Stimulated activated CD8-positive, alpha-beta memory T cell treated with anti-CD3 and anti-CD28 coated beads, Interleukin-4, amount 100 ng/mL, for 48 hours (primary cell): ENCODE measurements at regions not wholly inside any gene's neighbourhood (a gene's known extent, or its start where the extent isn't known, plus 50 kb on each side); places are given as distances from the start of the nearest gene placed in this dataset.
"Not testable (repeated sequence)": the region's sequence is repeated elsewhere in the genome, so short reads cannot be mapped to it uniquely, and the experiment has no call there.

Experiments
- DNase-seq: peaks from one replicate; pipeline ENCODE4 v3.0.0-alpha.2; 2020

DNA sequence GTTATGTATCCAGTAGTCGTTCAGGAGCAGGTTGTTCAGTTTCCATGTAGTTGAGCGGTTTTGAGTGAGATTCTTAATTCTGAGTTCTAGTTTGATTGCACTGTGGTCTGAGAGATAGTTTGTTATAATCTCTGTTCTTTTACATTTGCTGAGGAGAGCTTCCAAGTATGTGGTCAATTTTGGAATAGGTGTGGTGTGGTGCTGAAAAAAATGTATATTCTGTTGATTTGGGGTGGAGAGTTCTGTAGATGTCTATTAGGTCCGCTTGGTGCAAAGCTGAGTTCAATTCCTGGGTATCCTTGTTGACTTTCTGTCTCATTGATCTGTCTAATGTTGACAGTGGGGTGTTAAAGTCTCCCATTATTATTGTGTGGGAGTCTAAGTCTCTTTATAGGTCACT, 68.6 kb upstream of the IZUMO1R start:
- not testable (repeated sequence) for DNase-seq

DNA sequence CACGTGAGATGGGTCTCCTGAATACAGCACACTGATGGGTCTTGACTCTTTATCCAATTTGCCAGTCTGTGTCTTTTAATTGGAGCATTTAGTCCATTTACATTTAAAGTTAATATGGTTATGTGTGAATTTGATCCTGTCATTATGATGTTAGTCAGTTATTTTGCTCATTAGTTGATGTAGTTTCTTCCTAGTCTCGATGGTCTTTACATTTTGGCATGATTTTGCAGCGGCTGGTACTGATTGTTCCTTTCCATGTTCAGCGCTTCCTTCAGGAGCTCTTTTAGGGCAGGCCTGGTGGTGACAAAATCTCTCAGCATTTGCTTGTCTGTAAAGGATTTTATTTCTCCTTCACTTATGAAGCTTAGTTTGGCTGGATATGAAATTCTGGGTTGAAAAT, 68.0 kb upstream of the IZUMO1R start:
- DNase-seq: peak; percentile 27

DNA sequence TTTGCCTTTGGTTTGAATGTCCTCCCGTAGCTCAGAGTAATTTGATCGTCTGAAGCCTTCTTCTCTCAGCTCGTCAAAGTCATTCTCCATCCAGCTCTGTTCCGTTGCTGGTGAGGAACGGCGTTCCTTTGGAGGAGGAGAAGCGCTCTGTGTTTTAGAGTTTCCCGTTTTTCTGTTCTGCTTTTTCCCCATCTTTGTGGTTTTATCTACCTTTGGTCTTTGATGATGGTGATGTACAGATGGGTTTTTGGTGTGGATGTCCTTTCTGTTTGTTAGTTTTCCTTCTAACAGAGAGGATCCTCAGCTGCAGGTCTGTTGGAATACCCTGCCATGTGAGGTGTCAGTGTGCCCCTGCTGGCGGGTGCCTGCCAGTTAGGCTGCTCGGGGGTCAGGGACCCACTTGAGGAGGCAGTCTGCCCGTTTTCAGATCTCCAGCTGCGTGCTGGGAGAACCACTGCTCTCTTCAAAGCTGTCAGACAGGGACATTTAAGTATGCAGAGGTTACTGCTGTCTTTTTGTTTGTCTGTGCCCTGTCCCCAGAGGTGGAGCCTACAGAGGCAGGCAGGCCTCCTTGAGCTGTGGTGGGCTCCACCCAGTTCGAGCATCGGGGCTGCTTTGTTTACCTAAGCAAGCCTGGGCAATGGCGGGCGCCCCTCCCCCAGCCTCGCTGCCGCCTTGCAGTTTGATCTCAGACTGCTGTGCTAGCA, 66.8 kb upstream of the IZUMO1R start:
- DNase-seq: peak; percentile 45

DNA sequence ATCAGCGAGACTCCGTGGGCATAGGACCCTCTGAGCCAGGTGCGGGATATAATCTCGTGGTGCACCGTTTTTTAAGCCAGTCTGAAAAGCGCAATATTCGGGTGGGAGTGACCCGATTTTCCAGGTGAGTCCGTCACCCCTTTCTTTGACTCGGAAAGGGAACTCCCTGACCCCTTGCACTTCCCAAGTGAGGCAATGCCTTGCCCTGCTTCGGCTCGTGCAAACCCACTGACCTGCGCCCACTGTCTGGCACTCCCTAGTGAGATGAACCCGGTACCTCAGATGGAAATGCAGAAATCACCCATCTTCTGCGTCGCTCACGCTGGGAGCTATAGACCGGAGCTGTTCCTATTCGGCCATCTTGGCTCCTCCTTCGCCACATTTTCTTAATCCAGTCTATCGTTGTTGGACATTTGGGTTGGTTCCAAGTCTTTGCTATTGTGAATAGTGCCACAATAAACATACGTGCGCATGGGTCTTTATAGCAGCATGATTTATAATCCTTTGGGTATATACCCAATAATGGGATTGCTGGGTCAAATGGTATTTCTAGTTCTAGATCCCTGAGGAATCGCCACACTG, 66.1 kb upstream of the IZUMO1R start:
- DNase-seq: peak; percentile 47

DNA sequence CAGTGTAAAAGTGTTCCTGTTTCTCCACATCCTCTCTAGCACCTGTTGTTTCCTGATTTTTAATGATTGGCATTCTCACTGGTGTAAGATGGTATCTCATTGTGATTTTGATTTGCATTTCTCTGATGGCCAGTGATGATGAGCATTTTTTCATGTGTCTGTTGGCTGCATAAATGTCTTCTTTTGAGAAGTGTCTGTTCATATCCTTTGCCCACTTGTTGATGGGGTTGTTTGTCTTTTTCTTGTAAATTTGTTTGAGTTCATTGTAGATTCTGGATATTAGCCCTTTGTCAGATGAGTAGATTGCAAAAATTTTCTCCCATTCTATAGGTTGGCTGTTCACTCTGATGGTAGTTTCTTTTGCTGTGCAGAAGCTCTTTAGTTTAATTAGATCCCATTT, 65.6 kb upstream of the IZUMO1R start:
- DNase-seq: not testable (repeated sequence)

DNA sequence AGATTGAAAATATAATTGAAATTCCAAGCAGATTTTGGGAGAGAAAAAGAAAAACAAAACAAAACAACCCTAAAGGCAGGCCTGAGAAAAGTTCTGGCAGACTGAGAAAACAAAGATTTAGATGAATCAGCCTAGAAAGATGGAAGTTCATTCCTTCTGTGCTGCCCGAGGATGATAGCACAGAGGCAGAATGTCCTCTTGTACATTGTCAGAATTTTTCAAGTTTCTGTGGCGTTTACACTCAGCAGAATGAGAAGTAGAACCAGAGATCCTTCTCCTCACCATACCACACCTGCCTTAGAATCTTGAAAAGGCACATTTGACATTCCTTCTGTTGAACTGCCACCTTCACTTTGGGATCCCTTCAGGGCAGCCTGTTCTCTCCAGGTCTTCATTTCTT, 62.5 kb upstream of the IZUMO1R start:
- no peak for DNase-seq

DNA sequence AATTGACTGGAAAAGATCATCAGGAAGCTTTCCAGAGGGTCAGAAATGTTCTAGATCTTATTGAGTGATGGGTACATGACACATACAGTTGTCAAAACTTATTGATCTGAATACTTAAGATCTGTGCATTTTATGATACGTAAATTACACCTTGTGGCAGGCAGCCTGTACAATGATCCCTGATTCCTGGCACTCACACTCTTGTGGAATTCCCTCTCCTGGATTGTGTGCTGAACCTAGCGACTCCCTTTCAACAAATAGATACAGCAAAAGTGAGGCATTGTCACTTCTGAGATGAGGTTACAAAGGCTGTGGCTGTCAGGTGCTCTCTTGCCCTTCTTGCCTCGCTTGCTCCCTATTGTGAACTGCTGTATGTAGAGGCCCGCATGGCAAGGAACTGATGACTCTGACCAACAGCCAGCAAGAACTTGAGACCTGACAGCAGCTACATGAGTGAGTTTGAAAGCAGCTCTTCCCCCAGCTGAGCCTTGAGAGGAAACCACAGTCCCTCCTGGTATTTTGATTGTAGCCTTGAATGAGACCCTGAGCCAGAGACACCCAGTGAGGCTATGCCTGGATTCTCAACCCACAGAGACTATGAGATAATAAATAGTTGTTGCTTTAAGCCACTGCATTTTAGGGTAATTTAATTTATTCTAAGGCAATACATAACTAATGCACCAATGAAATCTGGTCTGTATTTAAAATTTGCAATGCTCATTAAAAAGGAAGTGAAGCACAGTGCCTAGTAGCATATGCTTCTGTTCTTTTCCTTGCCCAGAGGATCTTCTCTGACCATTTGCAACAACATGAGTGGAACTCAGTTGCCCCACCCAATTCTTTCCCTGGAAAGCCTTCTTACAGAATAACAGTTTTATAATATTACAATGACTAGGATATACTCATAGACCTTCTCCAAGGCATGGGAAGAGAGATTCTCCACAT, 60.5 kb upstream of the IZUMO1R start:
- DNase-seq: no peak

DNA sequence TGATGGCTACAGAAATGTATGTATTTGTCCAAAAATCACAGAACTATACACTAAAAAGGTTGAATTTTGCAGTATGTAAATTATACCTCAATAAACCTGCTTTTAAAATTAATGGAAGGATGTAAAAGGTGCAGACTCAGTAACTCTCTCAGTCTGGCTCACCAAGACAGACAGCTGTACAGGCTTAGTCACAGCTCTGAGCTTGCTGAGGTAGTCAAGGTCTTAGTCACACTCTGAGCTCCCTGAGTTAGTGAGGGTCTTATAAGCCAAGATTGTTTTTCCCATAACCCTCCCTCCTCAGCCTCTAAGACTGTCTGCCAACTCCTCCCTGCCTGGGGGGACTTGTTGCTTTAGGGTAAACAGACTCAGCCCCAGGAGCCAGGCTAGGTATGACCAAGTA, 59.3 kb upstream of the IZUMO1R start:
- no peak for DNase-seq

DNA sequence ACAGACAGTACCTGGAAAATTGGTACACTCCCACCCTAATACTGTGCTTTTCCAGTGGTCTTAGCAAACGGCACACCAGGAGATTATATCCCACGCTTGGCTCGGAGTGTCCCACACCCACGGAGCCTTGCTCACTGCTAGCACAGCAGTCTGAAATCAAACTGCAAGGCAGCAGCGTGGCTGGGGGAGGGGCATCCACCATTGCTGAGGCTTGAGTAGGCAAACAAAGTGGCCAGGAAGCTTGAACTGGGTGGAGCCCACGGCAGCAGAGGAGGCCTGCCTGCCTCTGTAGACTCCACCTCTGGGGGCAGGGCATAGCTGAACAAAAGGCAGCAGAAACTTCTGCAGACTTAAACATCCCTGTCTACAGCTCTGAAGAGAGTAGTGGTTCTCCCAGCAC, 56.1 kb upstream of the IZUMO1R start:
- not testable (repeated sequence) for DNase-seq

DNA sequence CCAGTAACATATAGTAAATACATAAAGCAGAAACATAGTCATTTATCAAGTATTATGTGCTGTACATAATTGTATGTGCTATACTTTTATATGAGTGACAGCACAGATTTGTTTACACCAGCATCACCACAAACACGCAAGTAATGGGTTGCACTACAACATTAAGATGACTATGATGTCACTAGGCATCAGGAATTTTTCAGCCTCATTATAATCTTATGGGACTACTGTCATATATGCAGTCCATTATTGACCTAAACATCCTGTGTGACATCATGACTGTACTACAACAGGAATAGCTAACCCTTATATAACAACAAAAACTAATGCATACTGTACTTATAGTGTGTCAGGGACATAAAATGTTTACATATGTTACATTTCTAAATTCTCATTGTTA, 50.2 kb upstream of the IZUMO1R start:
- DNase-seq: no peak
